H9 (cell line): ENCODE measurements at regions not wholly inside any gene's neighbourhood (a gene's known extent, or its start where the extent isn't known, plus 50 kb on each side); places are given as distances from the start of the nearest gene placed in this dataset.

Experiments
- DNase-seq: peaks from one replicate; pipeline ENCODE4 v3.0.0-alpha.2; 2017
- H2AFZ ChIP-seq: one replicate; pipeline ENCODE4 v1.6.1; 2013; ENCODE audit warnings: mild to moderate bottlenecking, low read length, control low read depth, moderate library complexity
- H2AK5ac ChIP-seq: 2 replicates; pipeline ENCODE4 v1.6.1; 2013; ENCODE audit warnings: low read length, control low read depth, mixed read lengths; ENCODE audit not compliant: insufficient read length
- H2BK120ac ChIP-seq: one replicate; pipeline ENCODE4 v1.6.1; 2013; ENCODE audit warnings: low read depth, mild to moderate bottlenecking, low read length, control low read depth, inconsistent platforms; ENCODE audit not compliant: poor library complexity, severe bottlenecking
- H2BK12ac ChIP-seq: 2 replicates; pipeline ENCODE4 v1.6.1; 2013; ENCODE audit warnings: low read length, control low read depth, mixed read lengths, low read depth; ENCODE audit not compliant: insufficient read length
- H2BK15ac ChIP-seq: 2 replicates; pipeline ENCODE4 v1.6.1; 2013; ENCODE audit warnings: low read depth, low read length, control low read depth
- H2BK20ac ChIP-seq: one replicate; pipeline ENCODE4 v1.6.1; 2013; ENCODE audit warnings: low read depth, mild to moderate bottlenecking, low read length, control low read depth, inconsistent platforms; ENCODE audit not compliant: poor library complexity, severe bottlenecking
- H2BK5ac ChIP-seq: 2 replicates; pipeline ENCODE4 v1.6.1; 2013; ENCODE audit warnings: low read length, control low read depth, mixed read lengths; ENCODE audit not compliant: insufficient read length
- H3K14ac ChIP-seq: 2 replicates; pipeline ENCODE4 v1.6.1; 2013; ENCODE audit warnings: low read length, control low read depth; ENCODE audit not compliant: insufficient read depth
- H3K18ac ChIP-seq: 2 replicates; pipeline ENCODE4 v1.6.1; 2013; ENCODE audit warnings: low read depth, mild to moderate bottlenecking, mixed read lengths, low read length, control low read depth; ENCODE audit not compliant: insufficient read length
- H3K23ac ChIP-seq: 2 replicates; pipeline ENCODE4 v1.6.1; 2013; ENCODE audit warnings: low read length, control low read depth, mixed read lengths, low read depth; ENCODE audit not compliant: insufficient read length
- H3K23me2 ChIP-seq: 2 replicates; pipeline ENCODE4 v1.6.1; 2013; ENCODE audit warnings: low read depth, mild to moderate bottlenecking, mixed read lengths, low read length, control low read depth; ENCODE audit not compliant: insufficient read length, poor library complexity, severe bottlenecking
- H3K27ac ChIP-seq: 2 replicates; pipeline ENCODE4 v1.5.1; 2013; ENCODE audit warnings: low read length, control low read depth, mixed read lengths, low read depth; ENCODE audit not compliant: insufficient read length
- H3K27me3 ChIP-seq: 2 replicates; pipeline ENCODE4 v1.6.1; 2013; ENCODE audit warnings: low read length, control low read depth, inconsistent platforms; ENCODE audit not compliant: insufficient read depth
- H3K4ac ChIP-seq: 2 replicates; pipeline ENCODE4 v1.6.1; 2013; ENCODE audit warnings: low read depth, mild to moderate bottlenecking, control low read depth, inconsistent platforms, low read length, moderate library complexity
- H3K4me1 ChIP-seq: 2 replicates; pipeline ENCODE4 v1.6.1; 2013; ENCODE audit warnings: low read length, control low read depth, inconsistent platforms; ENCODE audit not compliant: insufficient read depth
- H3K4me2 ChIP-seq: 2 replicates; pipeline ENCODE4 v1.6.1; 2013; ENCODE audit warnings: low read length, control low read depth, mixed read lengths; ENCODE audit not compliant: insufficient read length, insufficient read depth
- H3K56ac ChIP-seq: 2 replicates; pipeline ENCODE4 v1.6.1; 2013; ENCODE audit warnings: low read depth, mild to moderate bottlenecking, mixed read lengths, low read length, control low read depth; ENCODE audit not compliant: insufficient read length
- H3K79me1 ChIP-seq: 2 replicates; pipeline ENCODE4 v1.6.1; 2013; ENCODE audit warnings: low read depth, mild to moderate bottlenecking, moderate library complexity, low read length, control low read depth, inconsistent platforms; ENCODE audit not compliant: insufficient read depth, poor library complexity, severe bottlenecking
- H3K79me2 ChIP-seq: 2 replicates; pipeline ENCODE4 v1.6.1; 2013; ENCODE audit warnings: low read length, control low read depth, inconsistent platforms; ENCODE audit not compliant: insufficient read depth
- H3K9ac ChIP-seq: 2 replicates; pipeline ENCODE4 v1.6.1; 2013; ENCODE audit warnings: low read length, control low read depth, mixed read lengths; ENCODE audit not compliant: insufficient read length; ENCODE audit errors: extremely low read depth
- H3K9me3 ChIP-seq: one replicate; pipeline ENCODE4 v1.6.1; 2013; ENCODE audit warnings: low read depth, low read length, inconsistent platforms; ENCODE audit not compliant: control insufficient read depth
- H3T11ph ChIP-seq: one replicate; pipeline ENCODE4 v1.6.1; 2013; ENCODE audit warnings: mild to moderate bottlenecking, low read length, control low read depth, inconsistent platforms
- H4K20me1 ChIP-seq: one replicate; pipeline ENCODE4 v1.6.1; 2013; ENCODE audit not compliant: control insufficient read depth, insufficient read length, insufficient read depth
- H4K5ac ChIP-seq: 2 replicates; pipeline ENCODE4 v1.6.1; 2013; ENCODE audit warnings: low read depth, mild to moderate bottlenecking, mixed read lengths, low read length, control low read depth; ENCODE audit not compliant: insufficient read length
- H4K8ac ChIP-seq: replicated peaks from 2 replicates; pipeline ENCODE4 v1.6.1; 2013; ENCODE audit warnings: low read length, control low read depth, mixed read lengths, low read depth; ENCODE audit not compliant: insufficient read length
- H4K91ac ChIP-seq: 2 replicates; pipeline ENCODE4 v1.6.1; 2013; ENCODE audit warnings: low read depth, mild to moderate bottlenecking, moderate library complexity, mixed read lengths, low read length, control low read depth; ENCODE audit not compliant: insufficient read length
- H3K27ac Mint-ChIP-seq, 3 experiments: 2 replicates in 2 of 3; 3 replicates in 1 of 3; pipeline ENCODE4 v1.8.0; 2020 to 2021; ENCODE audit warnings: mixed read lengths in 3 of 3, mild to moderate bottlenecking in 1 of 3, moderate library complexity in 1 of 3
- H3K27me3 Mint-ChIP-seq: 2 replicates; pipeline ENCODE4 v1.8.0; 2021; ENCODE audit warnings: low read depth, mild to moderate bottlenecking, moderate library complexity, mixed read lengths
- H3K36me3 Mint-ChIP-seq, 3 experiments: 2 replicates in 2 of 3; 3 replicates in 1 of 3; pipeline ENCODE4 v1.8.0; 2020 to 2021; ENCODE audit warnings: low read depth in 3 of 3, mixed read lengths in 3 of 3; ENCODE audit not compliant: insufficient read depth in 1 of 3
- H3K4me1 Mint-ChIP-seq, 2 experiments: 2 replicates each; pipeline ENCODE4 v1.8.0; 2020; ENCODE audit warnings: mixed read lengths in 2 of 2
- H3K4me3 Mint-ChIP-seq, 2 experiments: 2 replicates in 1 of 2; 3 replicates in 1 of 2; pipeline ENCODE4 v1.8.0; 2020 to 2021; ENCODE audit warnings: mild to moderate bottlenecking in 2 of 2, mixed read lengths in 2 of 2, moderate library complexity in 1 of 2
- H3K9me3 Mint-ChIP-seq, 2 experiments: 2 replicates in 1 of 2; 3 replicates in 1 of 2; pipeline ENCODE4 v1.8.0; 2020; ENCODE audit warnings: mild to moderate bottlenecking in 2 of 2, mixed read lengths in 2 of 2, moderate library complexity in 1 of 2
- WGBS: extraction: QIAGEN DNeasy Blood & Tissue Kit; methylation state at CpG from one replicate; pipeline ENCODE4 v1.1.7; 2013; ENCODE audit warnings: missing lambda C conversion rate, low lambda C conversion rate, mixed read lengths; ENCODE audit not compliant: insufficient read length; ENCODE audit errors: extremely low coverage; 5-methylcytosine and 5-hydroxymethylcytosine counted together
- TF ChIP-seq, protein P1 (sequence below): fragments of 200-600 bp; sonication (generic); conservative IDR thresholded peaks from 3 replicates; pipeline ENCODE4 v1.8.0; 2021; ENCODE audit warnings: antibody characterized with exemption, mild to moderate bottlenecking

DNA sequence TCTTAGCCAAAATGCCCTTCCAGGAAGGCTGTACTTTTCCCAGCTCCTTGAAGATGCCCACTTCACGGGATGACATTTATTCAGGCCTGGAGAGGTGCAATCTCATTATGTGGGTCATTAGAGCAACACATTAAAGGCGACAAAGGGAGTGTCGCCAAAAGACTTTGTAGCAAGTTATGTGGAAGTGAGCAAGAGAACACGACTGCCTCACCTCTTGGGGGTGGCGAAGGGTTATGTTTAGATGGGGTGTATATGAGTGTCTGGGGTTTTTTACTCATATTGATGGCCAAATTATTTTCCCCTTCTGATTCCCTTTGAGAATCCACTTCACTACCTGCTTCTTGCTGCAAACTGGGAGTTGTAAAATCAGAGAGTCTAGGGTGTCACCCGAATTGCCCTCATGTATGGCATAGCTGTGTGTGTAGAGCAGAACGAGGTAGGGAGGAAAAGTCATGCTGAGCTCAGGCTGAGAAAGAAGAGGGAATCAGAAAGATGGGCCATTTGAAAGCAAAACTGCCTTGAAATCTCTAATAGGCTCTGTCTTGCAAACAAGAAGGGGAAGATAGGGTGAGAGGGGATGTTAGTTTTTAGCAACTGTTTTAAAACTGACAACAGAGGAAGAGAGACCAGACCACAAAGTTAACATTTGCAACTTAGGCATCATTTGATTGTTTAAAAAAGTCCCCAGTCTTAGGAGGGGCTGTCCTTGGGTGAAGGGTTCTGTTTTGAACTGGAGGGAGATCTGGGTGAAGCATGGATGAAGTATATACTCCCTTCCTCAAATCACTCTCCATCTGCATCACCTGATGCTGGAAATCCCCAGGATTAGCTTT is 97.1 kb upstream of the IL12B start:
- H3K23ac ChIP-seq: no peak overlapping the region
- H3K4ac ChIP-seq: no peak overlapping the region
- Mint-ChIP-seq H3K4me1 (no peaks in the 10 kb centered on the region), H3K27me3 (no peaks in the 10 kb centered on the region; the same call in none of the 2 replicates), H3K9me3 (no peaks in the 10 kb centered on the region), H3K36me3 (no peaks in the 10 kb centered on the region), H3K4me3 (no peak overlapping the region), H3K27ac (no peak overlapping the region; a peak in 1 of 7 replicates)
- H3K9me3 ChIP-seq: no peaks in the 10 kb centered on the region
- H3K79me1 ChIP-seq: no peaks in the 10 kb centered on the region
- H2BK120ac ChIP-seq: no peak overlapping the region
- H3K14ac ChIP-seq: no peak overlapping the region
- no peak overlapping the region for H2BK20ac ChIP-seq
- no peaks in the 10 kb centered on the region for H3K79me2 ChIP-seq
- no peaks in the 10 kb centered on the region for H3K4me1 ChIP-seq
- H2BK15ac ChIP-seq: no peak overlapping the region
- H4K20me1 ChIP-seq: no peaks in the 10 kb centered on the region
- no peak overlapping the region for H3T11ph ChIP-seq
- H3K27me3 ChIP-seq: no peaks in the 10 kb centered on the region
- H3K56ac ChIP-seq: no peak overlapping the region
- H4K8ac ChIP-seq: no peak overlapping the region
- no peak overlapping the region for H3K9ac ChIP-seq
- H3K27ac ChIP-seq: no peak overlapping the region
- H2BK5ac ChIP-seq: no peak overlapping the region
- WGBS: no CpG with 5 or more reads among the region's 7 CpGs
- no peak overlapping the region for H2BK12ac ChIP-seq
- DNase-seq: no peak
- H4K91ac ChIP-seq: no peak overlapping the region
- H3K18ac ChIP-seq: no peak overlapping the region
- no peak overlapping the region for H2AFZ ChIP-seq
- H2AK5ac ChIP-seq: no peak overlapping the region
- H3K4me2 ChIP-seq: no peak overlapping the region
- no peaks in the 10 kb centered on the region for H3K23me2 ChIP-seq
- TF ChIP-seq, protein P1, sequence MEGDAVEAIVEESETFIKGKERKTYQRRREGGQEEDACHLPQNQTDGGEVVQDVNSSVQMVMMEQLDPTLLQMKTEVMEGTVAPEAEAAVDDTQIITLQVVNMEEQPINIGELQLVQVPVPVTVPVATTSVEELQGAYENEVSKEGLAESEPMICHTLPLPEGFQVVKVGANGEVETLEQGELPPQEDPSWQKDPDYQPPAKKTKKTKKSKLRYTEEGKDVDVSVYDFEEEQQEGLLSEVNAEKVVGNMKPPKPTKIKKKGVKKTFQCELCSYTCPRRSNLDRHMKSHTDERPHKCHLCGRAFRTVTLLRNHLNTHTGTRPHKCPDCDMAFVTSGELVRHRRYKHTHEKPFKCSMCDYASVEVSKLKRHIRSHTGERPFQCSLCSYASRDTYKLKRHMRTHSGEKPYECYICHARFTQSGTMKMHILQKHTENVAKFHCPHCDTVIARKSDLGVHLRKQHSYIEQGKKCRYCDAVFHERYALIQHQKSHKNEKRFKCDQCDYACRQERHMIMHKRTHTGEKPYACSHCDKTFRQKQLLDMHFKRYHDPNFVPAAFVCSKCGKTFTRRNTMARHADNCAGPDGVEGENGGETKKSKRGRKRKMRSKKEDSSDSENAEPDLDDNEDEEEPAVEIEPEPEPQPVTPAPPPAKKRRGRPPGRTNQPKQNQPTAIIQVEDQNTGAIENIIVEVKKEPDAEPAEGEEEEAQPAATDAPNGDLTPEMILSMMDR: no peak
- no peak overlapping the region for H4K5ac ChIP-seq
